Transverse colon (tissue), 4 donors: ENCODE measurements at regions not wholly inside any gene's neighbourhood (a gene's known extent, or its start where the extent isn't known, plus 50 kb on each side); places are given as distances from the start of the nearest gene placed in this dataset.

Experiments used
- DNase-seq: peaks from one replicate; pipeline ENCODE4 v3.0.0-alpha.2; 2019
- H3K27ac ChIP-seq, 4 donors: fragments of 200-600 bp; sonication (generic); 2 replicates each; pipeline ENCODE4 v1.5.1; 2016 to 2018; ENCODE audit warnings: inconsistent platforms in 4 of 4
- H3K27me3 ChIP-seq: fragments of 200-600 bp; sonication (generic); 2 replicates; pipeline ENCODE4 v1.5.1; 2017; ENCODE audit warnings: inconsistent platforms
- H3K36me3 ChIP-seq, 4 donors: fragments of 200-600 bp; sonication (generic); 2 replicates each; pipeline ENCODE4 v1.5.1; 2017 to 2019; ENCODE audit warnings: inconsistent platforms in 4 of 4
- H3K4me1 ChIP-seq, 4 donors: fragments of 200-600 bp; sonication (generic); 2 replicates each; pipeline ENCODE4 v1.5.1; 2017 to 2020; ENCODE audit warnings: inconsistent platforms in 4 of 4
- H3K4me3 ChIP-seq, 4 donors: fragments of 200-600 bp; sonication (generic); 1 replicate in 1 of 4; 2 replicates in 3 of 4; pipeline versions ENCODE4 v1.5.1 to v1.6.1; 2017 to 2019; ENCODE audit warnings: inconsistent platforms in 4 of 4
- H3K9me3 ChIP-seq, 2 donors: fragments of 200-600 bp; sonication (generic); 2 replicates each; pipeline ENCODE4 v1.5.1; 2017 to 2019; ENCODE audit warnings: inconsistent platforms in 2 of 2
- CTCF ChIP-seq, 5 experiments: fragments of 200-600 bp in 3 of 5; fragments of 450-650 bp in 2 of 5; sonication (generic) in 3 of 5; IDR thresholded peaks; 1 replicate in 2 of 5; 2 replicates in 3 of 5; pipeline ENCODE4 v1.5.1; 2016 to 2017; ENCODE audit warnings: antibody characterized with exemption in 5 of 5, inconsistent platforms in 3 of 5, mild to moderate bottlenecking in 2 of 5, moderate library complexity in 1 of 5
- EP300 ChIP-seq: sonication (generic); formaldehyde crosslinking; IDR thresholded peaks from one replicate; pipeline ENCODE4 v1.6.1; 2017; ENCODE audit warnings: antibody characterized with exemption, low read depth
- POLR2A ChIP-seq: fragments of 450-650 bp; IDR thresholded peaks from one replicate; pipeline ENCODE4 v1.6.1; 2016; ENCODE audit warnings: antibody characterized with exemption, mild to moderate bottlenecking, moderate library complexity
- POLR2AphosphoS5 ChIP-seq, 3 donors: sonication (generic); formaldehyde crosslinking; IDR thresholded peaks; one replicate each; pipeline ENCODE4 v1.6.1; 2016; ENCODE audit warnings: antibody characterized with exemption in 3 of 3
- WGBS, 2 donors: methylation state at CpG; one replicate each; pipeline ENCODE4 v1.1.5; 2018; ENCODE audit warnings: low coverage in 1 of 2; 5-methylcytosine and 5-hydroxymethylcytosine counted together
- in situ Hi-C, 4 donors: fragments of 200-750 bp; cut with MboI; loops; one replicate each; pipeline versions ENCODE4 v1.15.0 to v1.15.1; 2017; ENCODE audit warnings: low sequenced_read_pairs in 3 of 4, low pct_ligation_motif_present in 1 of 4, low pct_unique_long_range_greater_than_20kb in 1 of 4
- intact Hi-C: fragments of 100-400 bp; cut with DNase I; formaldehyde crosslinking; loops from one replicate; pipeline ENCODE4 v1.15.1; 2023; ENCODE audit warnings: low total_unique reads

GRCh38 chr16:66238696-66239095, 127.8 kb upstream of the CDH5 start:
- Histone ChIP-seq H3K4me1 (no peaks in the 10 kb centered on the region), H3K36me3 (no peaks in the 10 kb centered on the region), H3K9me3 (no peaks in the 10 kb centered on the region), H3K27me3 (no peaks in the 10 kb centered on the region), H3K27ac (no peak overlapping the region), H3K4me3 (no peak overlapping the region)
- DNase-seq, result no peak
- intact Hi-C loops, result no loop called here
- in situ Hi-C loops, result no loop called here
- TF ChIP-seq EP300, result no peak
- TF ChIP-seq POLR2A, result no peak
- TF ChIP-seq POLR2AphosphoS5 (IDR thresholded peaks at IDR 0.05), result no peak
- TF ChIP-seq CTCF (IDR thresholded peaks at IDR 0.05), result no peak
- WGBS, 2 donors, result 94 to 100% methylated on average over 1 of the region's 1 CpG

DNA sequence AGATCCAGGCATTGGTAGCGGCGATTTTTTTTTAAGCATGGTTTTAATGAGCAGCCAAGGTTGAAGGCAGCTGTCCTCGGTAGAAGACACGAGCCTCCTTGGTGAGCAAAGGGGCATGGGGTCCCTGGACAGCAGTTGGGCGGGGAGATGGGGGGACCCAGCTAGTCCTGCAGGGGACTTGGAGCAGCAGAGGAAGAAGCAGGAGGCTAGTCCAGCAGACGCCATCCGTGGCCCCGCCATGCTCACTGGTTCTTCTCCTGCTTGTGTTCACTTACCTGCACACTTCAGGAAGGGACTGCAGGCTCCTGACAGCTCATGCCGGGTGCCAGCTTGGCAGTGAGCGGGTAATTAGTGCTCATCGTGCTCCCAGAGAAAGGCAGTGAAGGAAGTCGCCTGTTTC, 130.2 kb upstream of the CDH5 start:
- DNase-seq, result no peak
- TF ChIP-seq CTCF (IDR thresholded peaks at IDR 0.05) (no peak), EP300 (no peak), POLR2AphosphoS5 (IDR thresholded peaks at IDR 0.05) (no peak), POLR2A (no peak)
- Histone ChIP-seq H3K4me3 (no peak overlapping the region), H3K27me3 (peaks cover 6% of the 10 kb centered on the region), H3K9me3 (no peaks in the 10 kb centered on the region), H3K4me1 (no peaks in the 10 kb centered on the region), H3K27ac (no peak overlapping the region), H3K36me3 (no peaks in the 10 kb centered on the region)
- in situ Hi-C loops, result no loop called here
- 66 to 83% methylated on average over 6 to 12 of the region's 12 CpGs for WGBS, 2 donors
- intact Hi-C loops, result no loop called here

DNA sequence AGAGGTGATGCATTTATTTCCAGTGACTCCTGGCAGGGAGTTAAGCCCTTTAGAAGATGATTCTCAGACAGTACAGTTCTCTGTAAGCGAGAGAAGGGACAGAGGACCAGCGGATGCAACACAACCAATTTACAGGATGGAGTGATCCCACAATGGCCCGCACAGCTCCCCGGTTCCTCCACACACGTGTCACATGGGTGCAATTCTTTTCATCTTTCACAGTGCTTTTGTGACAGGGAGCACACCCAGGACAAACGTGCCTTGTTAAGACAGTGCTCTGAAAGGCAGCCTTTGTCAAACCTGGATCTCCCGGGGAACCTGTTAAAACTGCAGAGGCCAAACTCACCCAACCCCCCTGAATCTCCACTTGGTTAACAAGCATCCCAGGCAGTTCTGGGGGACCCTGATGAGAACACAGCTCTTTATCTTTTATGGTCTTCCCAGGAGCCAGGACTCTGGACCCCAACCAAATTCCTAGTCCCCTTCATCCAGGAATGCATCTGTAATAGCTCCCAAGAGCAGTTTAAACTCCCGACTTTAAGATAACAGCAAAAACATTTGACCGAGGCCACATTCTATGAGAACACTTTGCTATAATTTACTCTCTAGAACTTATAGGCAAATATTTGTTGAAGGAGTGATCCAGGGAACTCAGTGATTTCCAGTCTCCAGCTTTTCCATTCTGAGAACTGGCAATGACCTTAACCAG, 134.9 kb upstream of the CDH5 start:
- TF ChIP-seq EP300, result no peak
- TF ChIP-seq POLR2AphosphoS5 (IDR thresholded peaks at IDR 0.05), result no peak
- TF ChIP-seq CTCF (IDR thresholded peaks at IDR 0.05), result no peak
- TF ChIP-seq POLR2A, result no peak
- in situ Hi-C loops, result no loop called here
- Histone ChIP-seq H3K9me3 (no peaks in the 10 kb centered on the region), H3K36me3 (no peaks in the 10 kb centered on the region), H3K27ac (no peak overlapping the region), H3K27me3 (peaks cover 6% of the 10 kb centered on the region), H3K4me3 (no peak overlapping the region), H3K4me1 (no peaks in the 10 kb centered on the region)
- intact Hi-C loops, result no loop called here
- DNase-seq, result no peak
- WGBS, 2 donors, result 59 to 60% methylated on average over 3 to 9 of the region's 9 CpGs

DNA sequence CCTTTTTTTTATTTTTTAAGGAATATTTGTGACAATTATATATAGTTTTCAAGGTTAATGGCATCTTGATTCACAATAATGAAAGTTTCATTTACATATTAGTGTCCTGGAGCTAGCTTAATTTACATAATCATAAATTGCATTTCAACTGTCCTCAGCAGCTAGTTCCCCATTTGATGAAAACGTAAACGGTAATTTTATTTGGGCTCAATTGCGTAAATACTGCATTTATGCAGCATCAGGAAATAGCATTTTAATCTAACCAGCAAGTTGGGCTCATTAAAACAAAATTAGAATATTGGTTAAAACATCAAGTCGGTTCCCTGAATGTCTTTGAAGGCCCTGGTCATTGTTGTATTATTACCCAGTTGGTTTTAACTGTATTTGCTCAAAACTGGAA, 136.8 kb upstream of the CDH5 start:
- no peak overlapping the region for H3K4me3 ChIP-seq
- no peaks in the 10 kb centered on the region for H3K36me3 ChIP-seq
- WGBS, 2 donors, result 68 to 75% methylated on average over 4 of the region's 4 CpGs
- intact Hi-C loops (no loop called here), in situ Hi-C loops (no loop called here)
- no peak for TF ChIP-seq POLR2AphosphoS5 (IDR thresholded peaks at IDR 0.05)
- no peak for TF ChIP-seq POLR2A
- no peak for TF ChIP-seq EP300
- no peak for TF ChIP-seq CTCF (IDR thresholded peaks at IDR 0.05)
- DNase-seq, result no peak
- H3K27me3 ChIP-seq, result peaks cover 6% of the 10 kb centered on the region
- no peaks in the 10 kb centered on the region for H3K4me1 ChIP-seq
- H3K9me3 ChIP-seq, result no peaks in the 10 kb centered on the region
- no peak overlapping the region for H3K27ac ChIP-seq
